CD4-positive, CD25-positive, alpha-beta regulatory T cell (primary cell): ENCODE measurements at regions not wholly inside any gene's neighbourhood (a gene's known extent, or its start where the extent isn't known, plus 50 kb on each side); places are given as distances from the start of the nearest gene placed in this dataset.

Experiments used
- ATAC-seq, 2 donors: fragments of 150-1000 bp; cut with Tn5 transposase; one replicate each; pipeline ENCODE4 v1.10.0; 2021; ENCODE audit warnings: low read depth in 2 of 2, moderate number of reproducible peaks in 2 of 2, moderate library complexity in 1 of 2
- DNase-seq, 3 donors: peaks; one replicate each; pipeline versions ENCODE4 v3.0.0 to v3.0.0-alpha.2; 2012 to 2022; ENCODE audit warnings: mixed read lengths in 1 of 3
- H3K27ac ChIP-seq: one replicate; pipeline ENCODE4 v1.7.0; 2013; ENCODE audit warnings: mild to moderate bottlenecking, low read length; ENCODE audit not compliant: insufficient read depth, poor library complexity, severe bottlenecking
- H3K27me3 ChIP-seq: one replicate; pipeline ENCODE4 v1.7.0; 2013; ENCODE audit warnings: low read length; ENCODE audit not compliant: control insufficient read depth, insufficient read depth
- H3K36me3 ChIP-seq: one replicate; pipeline ENCODE4 v1.7.0; 2013; ENCODE audit warnings: mild to moderate bottlenecking, low read length, moderate library complexity; ENCODE audit not compliant: control insufficient read depth, insufficient read depth
- H3K4me1 ChIP-seq: 2 replicates; pipeline ENCODE4 v1.7.0; 2013; ENCODE audit warnings: mild to moderate bottlenecking, low read length; ENCODE audit not compliant: insufficient read depth, control insufficient read depth, poor library complexity, severe bottlenecking
- H3K4me3 ChIP-seq: one replicate; pipeline ENCODE4 v1.7.0; 2013; ENCODE audit warnings: low read depth, mild to moderate bottlenecking, low read length, moderate library complexity
- H3K9me3 ChIP-seq, 2 experiments: 1 replicate in 1 of 2; 2 replicates in 1 of 2; pipeline ENCODE4 v1.7.0; 2013; ENCODE audit warnings: low read length in 2 of 2, mild to moderate bottlenecking in 1 of 2, moderate library complexity in 1 of 2; ENCODE audit not compliant: control insufficient read depth in 2 of 2
- H3K27ac Mint-ChIP-seq, 3 donors: one replicate each; pipeline ENCODE4 v1.8.0; 2020 to 2022; ENCODE audit warnings: mild to moderate bottlenecking in 3 of 3, mixed read lengths in 3 of 3, moderate library complexity in 2 of 3
- H3K27me3 Mint-ChIP-seq: one replicate; pipeline ENCODE4 v1.8.0; 2022; ENCODE audit warnings: mild to moderate bottlenecking, mixed read lengths
- H3K36me3 Mint-ChIP-seq: one replicate; pipeline ENCODE4 v1.8.0; 2020; ENCODE audit warnings: mixed read lengths
- H3K4me1 Mint-ChIP-seq, 4 donors: one replicate each; pipeline ENCODE4 v1.8.0; 2020 to 2022; ENCODE audit warnings: mixed read lengths in 4 of 4, mild to moderate bottlenecking in 1 of 4
- H3K4me3 Mint-ChIP-seq, 4 donors: one replicate each; pipeline ENCODE4 v1.8.0; 2020 to 2022; ENCODE audit warnings: mild to moderate bottlenecking in 4 of 4, mixed read lengths in 4 of 4, moderate library complexity in 3 of 4
- H3K9me3 Mint-ChIP-seq, 7 donors: one replicate each; pipeline ENCODE4 v1.8.0; 2020 to 2022; ENCODE audit warnings: mixed read lengths in 7 of 7, mild to moderate bottlenecking in 3 of 7, moderate library complexity in 2 of 7

GRCh38 chr5:173534031-173534430, 82.4 kb downstream of the BOD1 start:
- Histone ChIP-seq H3K4me3 (no peak overlapping the region), H3K9me3 (no peaks in the 10 kb centered on the region), H3K4me1 (no peaks in the 10 kb centered on the region), H3K36me3 (no peaks in the 10 kb centered on the region), H3K27me3 (no peaks in the 10 kb centered on the region), H3K27ac (no peak overlapping the region)
- H3K4me1 Mint-ChIP-seq: no peaks in the 10 kb centered on the region
- H3K9me3 Mint-ChIP-seq: no peaks in the 10 kb centered on the region
- H3K27me3 Mint-ChIP-seq: no peaks in the 10 kb centered on the region
- DNase-seq: no peak
- H3K27ac Mint-ChIP-seq: no peak overlapping the region
- ATAC-seq: no peak
- no peak overlapping the region for H3K4me3 Mint-ChIP-seq
- no peaks in the 10 kb centered on the region for H3K36me3 Mint-ChIP-seq

GRCh38 chr5:173532689-173533250, 83.7 kb downstream of the BOD1 start:
- Mint-ChIP-seq H3K9me3 (no peaks in the 10 kb centered on the region), H3K36me3 (no peaks in the 10 kb centered on the region), H3K27ac (no peak overlapping the region), H3K27me3 (no peaks in the 10 kb centered on the region), H3K4me1 (no peaks in the 10 kb centered on the region), H3K4me3 (no peak overlapping the region)
- Histone ChIP-seq H3K27ac (no peak overlapping the region), H3K36me3 (no peaks in the 10 kb centered on the region), H3K4me1 (no peaks in the 10 kb centered on the region), H3K4me3 (no peak overlapping the region), H3K9me3 (no peaks in the 10 kb centered on the region), H3K27me3 (no peaks in the 10 kb centered on the region)
- no peak for DNase-seq
- ATAC-seq: no peak

- Histone ChIP-seq H3K9me3 (no peaks in the 10 kb centered on the region), H3K36me3 (no peaks in the 10 kb centered on the region), H3K4me3 (no peak overlapping the region), H3K4me1 (no peaks in the 10 kb centered on the region), H3K27me3 (no peaks in the 10 kb centered on the region), H3K27ac (no peak overlapping the region)
- Mint-ChIP-seq H3K4me1 (no peaks in the 10 kb centered on the region), H3K36me3 (no peaks in the 10 kb centered on the region), H3K4me3 (no peak overlapping the region), H3K27me3 (no peaks in the 10 kb centered on the region), H3K9me3 (no peaks in the 10 kb centered on the region), H3K27ac (no peak overlapping the region)
- ATAC-seq: no peak
- no peak for DNase-seq
Measured at GRCh38 chr5:173531863-173532262, 84.6 kb downstream of the BOD1 start.

GRCh38 chr5:173530547-173530946, 85.9 kb downstream of the BOD1 start:
- Histone ChIP-seq H3K36me3 (no peaks in the 10 kb centered on the region), H3K4me3 (no peak overlapping the region), H3K27ac (no peak overlapping the region), H3K4me1 (no peaks in the 10 kb centered on the region), H3K9me3 (no peaks in the 10 kb centered on the region), H3K27me3 (no peaks in the 10 kb centered on the region)
- H3K36me3 Mint-ChIP-seq: no peaks in the 10 kb centered on the region
- H3K9me3 Mint-ChIP-seq: no peaks in the 10 kb centered on the region
- no peaks in the 10 kb centered on the region for H3K27me3 Mint-ChIP-seq
- DNase-seq (no peak), ATAC-seq (no peak)
- H3K4me1 Mint-ChIP-seq: no peaks in the 10 kb centered on the region
- H3K27ac Mint-ChIP-seq: no peak overlapping the region
- H3K4me3 Mint-ChIP-seq: no peak overlapping the region

DNA sequence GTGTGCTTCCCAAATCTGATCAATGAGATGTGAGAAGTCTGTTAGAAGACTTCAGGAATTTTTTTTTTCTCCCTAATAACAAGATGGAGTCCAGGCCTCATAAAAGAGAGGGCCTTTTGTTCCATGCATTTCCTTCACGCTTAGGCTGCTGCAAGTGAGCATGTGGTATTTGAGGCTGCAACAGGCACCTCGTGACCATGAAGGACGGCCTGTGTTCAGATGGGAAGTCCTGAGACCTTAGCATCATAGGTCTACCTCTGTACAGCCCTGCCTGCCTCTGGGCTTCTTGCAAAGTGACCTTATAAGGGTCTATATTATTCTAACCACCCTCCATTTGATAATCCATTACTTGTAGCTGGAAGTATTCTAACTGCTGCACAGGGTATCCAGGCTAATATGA, 86.6 kb downstream of the BOD1 start:
- no peaks in the 10 kb centered on the region for H3K4me1 ChIP-seq
- ATAC-seq (no peak), DNase-seq (no peak)
- H3K27me3 Mint-ChIP-seq: no peaks in the 10 kb centered on the region
- no peak overlapping the region for H3K4me3 Mint-ChIP-seq
- no peak overlapping the region for H3K27ac Mint-ChIP-seq
- no peaks in the 10 kb centered on the region for H3K9me3 ChIP-seq
- no peaks in the 10 kb centered on the region for H3K36me3 Mint-ChIP-seq
- H3K36me3 ChIP-seq: no peaks in the 10 kb centered on the region
- no peaks in the 10 kb centered on the region for H3K9me3 Mint-ChIP-seq
- no peak overlapping the region for H3K4me3 ChIP-seq
- no peaks in the 10 kb centered on the region for H3K27me3 ChIP-seq
- no peaks in the 10 kb centered on the region for H3K4me1 Mint-ChIP-seq
- H3K27ac ChIP-seq: no peak overlapping the region

- H3K4me3 ChIP-seq: no peak overlapping the region
- Mint-ChIP-seq H3K4me1 (no peaks in the 10 kb centered on the region), H3K36me3 (no peaks in the 10 kb centered on the region), H3K27me3 (no peaks in the 10 kb centered on the region), H3K9me3 (no peaks in the 10 kb centered on the region), H3K27ac (no peak overlapping the region), H3K4me3 (no peak overlapping the region)
- H3K27ac ChIP-seq: no peak overlapping the region
- H3K36me3 ChIP-seq: no peaks in the 10 kb centered on the region
- DNase-seq (no peak), ATAC-seq (no peak)
- H3K9me3 ChIP-seq: no peaks in the 10 kb centered on the region
- H3K4me1 ChIP-seq: no peaks in the 10 kb centered on the region
- H3K27me3 ChIP-seq: no peaks in the 10 kb centered on the region
Measured at GRCh38 chr5:173527671-173528070, 88.8 kb downstream of the BOD1 start.

DNA sequence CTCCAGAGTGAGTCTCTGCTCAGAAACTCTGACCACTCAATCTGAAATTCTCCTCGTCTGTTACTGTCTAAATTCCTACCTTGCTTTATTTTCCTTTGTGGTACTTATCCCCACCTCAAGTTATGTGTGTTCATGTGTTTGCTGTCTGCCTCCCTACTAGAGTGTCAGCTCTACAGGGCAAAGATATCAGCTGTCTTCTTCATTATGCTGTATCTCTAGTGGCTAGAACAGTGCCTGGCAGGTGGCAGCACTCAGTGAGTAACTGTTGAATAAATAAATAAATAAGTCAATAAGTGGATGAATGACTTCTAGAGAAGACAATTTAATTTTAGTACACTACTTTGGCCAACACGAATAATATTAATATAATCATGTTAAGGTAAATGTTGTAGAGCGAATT, 92.3 kb downstream of the BOD1 start:
- peaks cover 0 to 2% of the 10 kb centered on the region in 2 experiments for H3K9me3 ChIP-seq
- Mint-ChIP-seq H3K27ac (no peak overlapping the region), H3K9me3 (peaks cover 0 to 7% (median 2%) of the 10 kb centered on the region in 7 donors), H3K4me3 (no peak overlapping the region), H3K27me3 (no peaks in the 10 kb centered on the region), H3K36me3 (no peaks in the 10 kb centered on the region), H3K4me1 (no peaks in the 10 kb centered on the region)
- H3K4me3 ChIP-seq: no peak overlapping the region
- ATAC-seq (no peak), DNase-seq (no peak)
- H3K36me3 ChIP-seq: no peaks in the 10 kb centered on the region
- no peaks in the 10 kb centered on the region for H3K4me1 ChIP-seq
- H3K27me3 ChIP-seq: no peaks in the 10 kb centered on the region
- no peak overlapping the region for H3K27ac ChIP-seq

DNA sequence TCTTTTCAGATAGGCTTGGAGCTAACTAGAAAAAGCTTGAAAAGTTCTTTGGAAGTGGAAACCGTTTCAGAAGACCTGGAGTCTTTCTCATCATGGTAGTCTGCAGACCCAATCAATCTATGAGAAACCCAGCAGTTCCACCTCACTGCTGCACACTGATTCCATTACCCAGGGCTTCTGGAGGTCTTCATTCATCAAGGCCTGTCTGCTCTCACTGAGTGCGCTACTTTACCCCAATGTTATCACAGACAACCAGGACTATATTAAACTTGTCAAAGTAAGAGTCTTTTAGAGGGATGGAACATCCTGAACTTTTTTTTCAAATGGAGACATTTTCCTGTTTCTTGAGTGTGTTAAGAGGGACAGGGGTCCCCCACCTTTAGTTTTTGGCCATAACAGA, 93.1 kb downstream of the BOD1 start:
- H3K9me3 ChIP-seq: peaks cover 0 to 2% of the 10 kb centered on the region in 2 experiments
- H3K36me3 Mint-ChIP-seq: no peaks in the 10 kb centered on the region
- no peak overlapping the region for H3K4me3 Mint-ChIP-seq
- H3K36me3 ChIP-seq: no peaks in the 10 kb centered on the region
- DNase-seq (no peak), ATAC-seq (no peak)
- peaks cover 0 to 8% (median 2%) of the 10 kb centered on the region in 7 donors for H3K9me3 Mint-ChIP-seq
- H3K4me1 Mint-ChIP-seq: no peaks in the 10 kb centered on the region
- H3K4me3 ChIP-seq: no peak overlapping the region
- H3K27me3 ChIP-seq: no peaks in the 10 kb centered on the region
- H3K4me1 ChIP-seq: no peaks in the 10 kb centered on the region
- H3K27ac Mint-ChIP-seq: no peak overlapping the region
- H3K27ac ChIP-seq: no peak overlapping the region
- no peaks in the 10 kb centered on the region for H3K27me3 Mint-ChIP-seq
